Gastrocnemius medialis (tissue), 4 donors: ENCODE measurements at regions not wholly inside any gene's neighbourhood (a gene's known extent, or its start where the extent isn't known, plus 50 kb on each side); places are given as distances from the start of the nearest gene placed in this dataset.

ENCODE experiments used
- CTCF ChIP-seq, 5 experiments: fragments of 450-650 bp in 3 of 5; fragments of 200-600 bp in 2 of 5; sonication (generic) in 2 of 5; IDR thresholded peaks in 4 of 5; conservative IDR thresholded peaks in 1 of 5; 1 replicate in 4 of 5; 2 replicates in 1 of 5; pipeline ENCODE4 v1.5.1; 2016 to 2019; ENCODE audit warnings: antibody characterized with exemption in 5 of 5, mild to moderate bottlenecking in 3 of 5, moderate library complexity in 3 of 5
- POLR2A ChIP-seq, 2 donors: fragments of 450-650 bp; IDR thresholded peaks; one replicate each; pipeline ENCODE4 v1.6.1; 2017; ENCODE audit warnings: antibody characterized with exemption in 2 of 2, mild to moderate bottlenecking in 2 of 2, moderate library complexity in 2 of 2

- no peak for TF ChIP-seq CTCF (IDR thresholded peaks at IDR 0.05 in 4 of 5, conservative IDR thresholded peaks at IDR 0.05 in 1 of 5)
- TF ChIP-seq POLR2A (IDR thresholded peaks at IDR 0.05) = no peak
These were observed 147.1 kb upstream of the RREB1 start for GRCh38 chr6:6960571-6961251.
